Astrocyte (in vitro differentiated cells and primary cell): ENCODE measurements at regions not wholly inside any gene's neighbourhood (a gene's known extent, or its start where the extent isn't known, plus 50 kb on each side); places are given as distances from the start of the nearest gene placed in this dataset.

Experiments
- CTCF ChIP-seq: IDR thresholded peaks from 2 replicates; pipeline ENCODE4 v1.5.1; 2011; ENCODE audit warnings: low read depth, mild to moderate bottlenecking, inconsistent platforms, low read length, moderate library complexity; ENCODE audit not compliant: insufficient read depth
- EZH2 ChIP-seq: IDR thresholded peaks from 2 replicates; pipeline ENCODE4 v1.6.1; 2012; ENCODE audit warnings: mild to moderate bottlenecking, low read length, inconsistent platforms; ENCODE audit not compliant: insufficient read depth

DNA sequence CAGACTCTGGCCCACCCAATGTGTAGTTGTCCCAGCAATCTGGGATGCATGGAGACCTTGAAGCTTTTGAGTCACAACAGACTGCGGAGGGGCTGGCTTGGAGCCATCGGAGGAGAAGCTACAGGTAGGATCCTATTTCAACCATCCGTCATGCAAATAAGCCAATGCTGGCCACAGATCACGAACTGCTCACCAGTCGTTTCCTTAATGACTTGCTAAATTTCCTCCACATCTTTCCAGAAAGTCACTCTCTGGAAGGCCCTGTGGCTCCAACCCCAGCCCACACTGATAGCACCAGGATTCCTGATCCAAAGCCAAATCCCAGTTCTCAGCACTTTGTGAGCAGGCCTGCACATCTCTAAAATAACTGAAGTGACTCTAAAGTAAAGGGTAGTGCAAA lies 321.3 kb downstream of the RAB28 start:
- no peak for TF ChIP-seq CTCF
- no peak for TF ChIP-seq EZH2
